ENCODE measurements at regions not wholly inside any gene's neighbourhood (a gene's known extent, or its start where the extent isn't known, plus 50 kb on each side); places are given as distances from the start of the nearest gene placed in this dataset.

DNA sequence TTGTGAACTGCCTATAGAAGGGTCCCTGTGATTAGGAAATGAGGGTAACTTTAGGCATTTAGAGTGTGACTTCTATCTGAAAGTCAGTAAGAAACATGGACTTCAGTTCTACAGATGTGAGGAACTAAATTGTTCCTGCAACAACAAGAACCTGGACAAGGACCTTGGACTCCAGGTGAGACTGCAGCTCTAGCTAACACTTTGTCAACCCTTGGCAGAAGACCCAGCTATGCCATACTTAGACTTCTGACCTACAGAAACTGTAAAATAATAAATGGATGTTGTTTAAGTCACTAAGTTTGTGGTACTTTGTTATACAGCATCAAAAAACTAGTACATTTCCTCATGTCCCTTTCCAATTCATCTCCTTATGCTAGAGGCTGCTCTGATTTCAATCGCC, 580.8 kb downstream of the IQCM start:
- no peak overlapping the region for H3K4me3 ChIP-seq (ENCODE audit: low read depth, low read length)
- no peaks in the 10 kb centered on the region for H3K36me3 ChIP-seq (ENCODE audit: control insufficient read depth in 2 of 2, insufficient read depth in 1 of 2, low read length in 2 of 2)
- H3K4me1 ChIP-seq (ENCODE audit: control insufficient read depth, insufficient read depth, low read length), result no peaks in the 10 kb centered on the region
- no peak overlapping the region for H3K27ac ChIP-seq (ENCODE audit: extremely low read depth, low read depth, low read length)
- TF ChIP-seq, protein P1, sequence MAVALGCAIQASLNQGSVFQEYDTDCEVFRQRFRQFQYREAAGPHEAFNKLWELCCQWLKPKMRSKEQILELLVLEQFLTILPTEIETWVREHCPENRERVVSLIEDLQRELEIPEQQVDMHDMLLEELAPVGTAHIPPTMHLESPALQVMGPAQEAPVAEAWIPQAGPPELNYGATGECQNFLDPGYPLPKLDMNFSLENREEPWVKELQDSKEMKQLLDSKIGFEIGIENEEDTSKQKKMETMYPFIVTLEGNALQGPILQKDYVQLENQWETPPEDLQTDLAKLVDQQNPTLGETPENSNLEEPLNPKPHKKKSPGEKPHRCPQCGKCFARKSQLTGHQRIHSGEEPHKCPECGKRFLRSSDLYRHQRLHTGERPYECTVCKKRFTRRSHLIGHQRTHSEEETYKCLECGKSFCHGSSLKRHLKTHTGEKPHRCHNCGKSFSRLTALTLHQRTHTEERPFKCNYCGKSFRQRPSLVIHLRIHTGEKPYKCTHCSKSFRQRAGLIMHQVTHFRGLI (tag by site-specific recombination; IDR thresholded peaks at IDR 0.05), result no peak
- TF ChIP-seq ZNF121 (tag by site-specific recombination; IDR thresholded peaks at IDR 0.05) (no peak), PRDM1 (tag by site-specific recombination; IDR thresholded peaks at IDR 0.05) (no peak), ZNF404 (tag by site-specific recombination; IDR thresholded peaks at IDR 0.05) (no peak), ZNF37A (tag by site-specific recombination; IDR thresholded peaks at IDR 0.05) (no peak), ZFP3 (tag by site-specific recombination; IDR thresholded peaks at IDR 0.05; ENCODE audit: low read depth) (no peak), ZNF138 (tag by site-specific recombination; IDR thresholded peaks at IDR 0.05; ENCODE audit: borderline replicate concordance) (no peak), SCRT1 (tag by site-specific recombination; IDR thresholded peaks at IDR 0.05; ENCODE audit: borderline replicate concordance) (no peak), ZNF341 (tag by site-specific recombination; IDR thresholded peaks at IDR 0.05; ENCODE audit: low read depth) (no peak), PRDM4 (tag by site-specific recombination; IDR thresholded peaks at IDR 0.05) (no peak), KLF17 (tag by site-specific recombination; IDR thresholded peaks at IDR 0.05) (no peak), ZNF354C (tag by site-specific recombination; IDR thresholded peaks at IDR 0.05; ENCODE audit: borderline replicate concordance, low read depth) (no peak), SALL2 (tag by site-specific recombination; IDR thresholded peaks at IDR 0.05; ENCODE audit: borderline replicate concordance) (no peak), ZNF202 (tag by site-specific recombination; IDR thresholded peaks at IDR 0.05; ENCODE audit: borderline replicate concordance) (no peak)
- TF ChIP-seq, protein P2, sequence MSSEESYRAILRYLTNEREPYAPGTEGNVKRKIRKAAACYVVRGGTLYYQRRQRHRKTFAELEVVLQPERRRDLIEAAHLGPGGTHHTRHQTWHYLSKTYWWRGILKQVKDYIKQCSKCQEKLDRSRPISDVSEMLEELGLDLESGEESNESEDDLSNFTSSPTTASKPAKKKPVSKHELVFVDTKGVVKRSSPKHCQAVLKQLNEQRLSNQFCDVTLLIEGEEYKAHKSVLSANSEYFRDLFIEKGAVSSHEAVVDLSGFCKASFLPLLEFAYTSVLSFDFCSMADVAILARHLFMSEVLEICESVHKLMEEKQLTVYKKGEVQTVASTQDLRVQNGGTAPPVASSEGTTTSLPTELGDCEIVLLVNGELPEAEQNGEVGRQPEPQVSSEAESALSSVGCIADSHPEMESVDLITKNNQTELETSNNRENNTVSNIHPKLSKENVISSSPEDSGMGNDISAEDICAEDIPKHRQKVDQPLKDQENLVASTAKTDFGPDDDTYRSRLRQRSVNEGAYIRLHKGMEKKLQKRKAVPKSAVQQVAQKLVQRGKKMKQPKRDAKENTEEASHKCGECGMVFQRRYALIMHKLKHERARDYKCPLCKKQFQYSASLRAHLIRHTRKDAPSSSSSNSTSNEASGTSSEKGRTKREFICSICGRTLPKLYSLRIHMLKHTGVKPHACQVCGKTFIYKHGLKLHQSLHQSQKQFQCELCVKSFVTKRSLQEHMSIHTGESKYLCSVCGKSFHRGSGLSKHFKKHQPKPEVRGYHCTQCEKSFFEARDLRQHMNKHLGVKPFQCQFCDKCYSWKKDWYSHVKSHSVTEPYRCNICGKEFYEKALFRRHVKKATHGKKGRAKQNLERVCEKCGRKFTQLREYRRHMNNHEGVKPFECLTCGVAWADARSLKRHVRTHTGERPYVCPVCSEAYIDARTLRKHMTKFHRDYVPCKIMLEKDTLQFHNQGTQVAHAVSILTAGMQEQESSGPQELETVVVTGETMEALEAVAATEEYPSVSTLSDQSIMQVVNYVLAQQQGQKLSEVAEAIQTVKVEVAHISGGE (tag by site-specific recombination; conservative IDR thresholded peaks at IDR 0.05; ENCODE audit: low read depth), result no peak
- TF ChIP-seq, protein P3, sequence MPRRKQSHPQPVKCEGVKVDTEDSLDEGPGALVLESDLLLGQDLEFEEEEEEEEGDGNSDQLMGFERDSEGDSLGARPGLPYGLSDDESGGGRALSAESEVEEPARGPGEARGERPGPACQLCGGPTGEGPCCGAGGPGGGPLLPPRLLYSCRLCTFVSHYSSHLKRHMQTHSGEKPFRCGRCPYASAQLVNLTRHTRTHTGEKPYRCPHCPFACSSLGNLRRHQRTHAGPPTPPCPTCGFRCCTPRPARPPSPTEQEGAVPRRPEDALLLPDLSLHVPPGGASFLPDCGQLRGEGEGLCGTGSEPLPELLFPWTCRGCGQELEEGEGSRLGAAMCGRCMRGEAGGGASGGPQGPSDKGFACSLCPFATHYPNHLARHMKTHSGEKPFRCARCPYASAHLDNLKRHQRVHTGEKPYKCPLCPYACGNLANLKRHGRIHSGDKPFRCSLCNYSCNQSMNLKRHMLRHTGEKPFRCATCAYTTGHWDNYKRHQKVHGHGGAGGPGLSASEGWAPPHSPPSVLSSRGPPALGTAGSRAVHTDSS (tag by site-specific recombination; IDR thresholded peaks at IDR 0.05), result no peak
- TF ChIP-seq, protein P4, sequence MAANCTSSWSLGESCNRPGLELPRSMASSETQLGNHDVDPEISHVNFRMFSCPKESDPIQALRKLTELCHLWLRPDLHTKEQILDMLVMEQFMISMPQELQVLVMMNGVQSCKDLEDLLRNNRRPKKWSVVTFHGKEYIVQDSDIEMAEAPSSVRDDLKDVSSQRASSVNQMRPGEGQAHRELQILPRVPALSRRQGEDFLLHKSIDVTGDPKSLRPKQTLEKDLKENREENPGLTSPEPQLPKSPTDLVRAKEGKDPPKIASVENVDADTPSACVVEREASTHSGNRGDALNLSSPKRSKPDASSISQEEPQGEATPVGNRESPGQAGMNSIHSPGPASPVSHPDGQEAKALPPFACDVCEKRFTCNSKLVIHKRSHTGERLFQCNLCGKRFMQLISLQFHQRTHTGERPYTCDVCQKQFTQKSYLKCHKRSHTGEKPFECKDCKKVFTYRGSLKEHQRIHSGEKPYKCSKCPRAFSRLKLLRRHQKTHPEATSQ (tag by site-specific recombination; IDR thresholded peaks at IDR 0.05), result no peak
- ChIA-PET CTCF (interaction anchor here (0.7 kb wide), 1 partner anchor 575 kb away, joined by 3 read pairs; no protein-coding TSS in a partner anchor), POLR2A (no interaction called here)
- H3K9me3 ChIP-seq (ENCODE audit: control insufficient read depth, insufficient read depth, low read depth, low read length), result no peaks in the 10 kb centered on the region
